CD4-positive, alpha-beta T cell treated with Interleukin-6 at 100 ng/mL for 8 hours (primary cell): ENCODE measurements at regions not wholly inside any gene's neighbourhood (a gene's known extent, or its start where the extent isn't known, plus 50 kb on each side); places are given as distances from the start of the nearest gene placed in this dataset.

Source experiments
- DNase-seq: peaks from one replicate; pipeline ENCODE4 v3.0.0-alpha.2; 2020; ENCODE audit warnings: mixed read lengths, low spot score

DNA sequence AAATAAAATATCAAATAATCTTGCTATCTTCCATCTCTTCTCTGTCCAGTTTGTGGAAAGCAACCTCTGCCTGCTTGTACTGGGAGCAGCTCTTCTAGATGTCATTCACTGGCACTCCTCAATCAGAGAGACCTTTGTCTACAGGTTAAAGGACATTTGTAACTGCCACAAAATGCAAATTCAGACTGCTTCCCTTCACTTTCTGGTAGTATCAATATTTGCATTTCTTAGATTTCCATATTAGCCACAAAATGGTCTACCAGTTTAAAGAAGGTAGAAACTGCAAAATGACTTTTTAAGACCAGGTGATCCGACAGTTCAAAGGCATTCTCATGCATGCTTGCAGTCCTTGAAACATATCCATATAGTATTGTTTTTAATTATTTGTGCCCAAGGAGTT, 51.7 kb upstream of the RCN1 start:
- no peak for DNase-seq

DNA sequence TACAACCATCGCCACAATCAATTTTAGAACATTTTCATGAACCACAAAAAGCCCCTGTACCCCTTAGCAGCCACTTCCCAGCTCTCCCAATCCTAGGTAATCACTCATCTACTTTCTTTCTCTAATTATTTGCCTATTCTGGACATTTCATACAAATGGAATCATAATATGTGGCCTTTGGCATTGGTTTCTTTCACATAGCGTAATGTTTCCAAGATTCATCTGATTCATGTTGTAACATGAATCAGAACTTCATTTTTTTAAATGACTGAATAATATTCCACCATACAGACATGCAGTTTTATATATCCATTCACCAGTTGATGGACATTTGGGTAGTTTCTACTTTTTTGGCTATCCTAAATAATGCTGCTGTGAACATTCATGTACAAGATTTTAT, 56.2 kb upstream of the RCN1 start:
- no peak for DNase-seq

DNA sequence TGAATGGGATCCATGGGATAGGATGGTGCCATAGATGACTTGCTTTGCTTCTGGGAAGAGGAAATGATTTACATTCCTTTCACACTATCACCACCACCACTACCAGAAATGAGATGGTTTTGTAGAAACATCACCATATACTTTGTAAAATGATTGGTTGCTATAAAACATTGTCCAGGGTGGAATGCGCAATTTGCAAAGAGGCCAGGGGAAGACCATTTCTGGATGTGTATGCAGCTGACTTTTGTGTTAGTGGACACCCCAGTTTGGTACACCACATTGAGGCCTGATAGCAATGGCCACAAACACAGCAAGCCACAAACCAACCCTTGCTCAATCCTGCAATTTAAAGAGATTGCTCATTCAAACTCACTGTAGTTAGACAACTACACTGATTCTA, 56.7 kb upstream of the RCN1 start:
- DNase-seq: no peak

DNA sequence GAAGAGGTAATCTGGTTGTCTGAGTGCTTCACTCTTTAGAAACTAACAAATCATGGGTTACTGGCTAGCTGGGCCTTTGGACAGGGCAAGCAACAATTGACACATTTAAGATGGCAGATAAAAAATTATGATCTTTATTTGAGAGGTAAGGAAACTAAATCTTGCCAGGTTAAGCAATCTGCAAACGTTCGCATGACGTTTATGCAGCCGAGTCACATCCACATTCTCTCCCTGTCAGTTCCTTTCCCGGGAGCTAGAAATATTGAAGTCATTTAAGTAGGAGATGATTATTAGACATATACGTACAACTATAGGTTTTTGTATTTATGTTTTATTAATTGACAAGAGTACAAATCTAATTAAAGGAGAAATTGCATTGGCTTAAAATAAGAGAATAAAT, 57.4 kb upstream of the RCN1 start:
- DNase-seq: no peak

DNA sequence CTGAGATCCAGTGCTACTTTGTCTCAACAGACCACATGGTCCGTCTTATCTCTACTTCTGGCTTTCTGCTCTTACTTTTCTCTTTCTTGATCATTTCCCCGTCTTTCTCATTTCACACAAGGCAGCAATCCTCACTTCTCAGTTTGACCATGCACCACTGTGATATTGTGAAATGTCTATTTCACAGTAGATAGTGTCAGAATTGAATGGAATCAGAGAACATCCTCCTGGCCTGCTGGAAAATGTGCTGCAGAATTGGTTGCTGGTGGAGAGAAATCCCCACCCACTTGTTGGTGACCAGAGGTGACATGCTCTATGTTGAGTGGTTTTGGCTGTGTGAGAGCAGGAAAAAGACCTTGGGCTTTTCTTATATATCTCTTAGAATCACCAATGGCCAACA, 57.8 kb upstream of the RCN1 start:
- no peak for DNase-seq

DNA sequence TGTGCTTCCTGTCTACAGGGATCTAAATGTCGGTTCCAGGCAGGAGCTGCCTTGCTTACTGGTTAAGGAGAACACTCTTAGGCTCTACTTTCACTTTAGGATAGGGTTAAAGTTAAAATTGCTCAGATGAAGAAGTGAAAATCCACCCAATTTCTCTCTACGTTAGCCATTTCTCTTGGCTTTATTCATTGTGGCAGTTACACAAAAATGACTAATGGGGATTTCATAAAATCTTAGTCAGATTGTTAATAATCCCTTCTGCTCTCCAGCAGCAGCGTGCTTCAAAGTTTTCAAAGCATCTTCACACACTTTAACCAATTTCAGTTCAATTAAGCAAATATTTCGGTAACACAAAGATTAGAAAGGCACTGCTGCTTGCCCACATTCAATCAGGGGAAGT, 58.4 kb upstream of the RCN1 start:
- no peak for DNase-seq

DNA sequence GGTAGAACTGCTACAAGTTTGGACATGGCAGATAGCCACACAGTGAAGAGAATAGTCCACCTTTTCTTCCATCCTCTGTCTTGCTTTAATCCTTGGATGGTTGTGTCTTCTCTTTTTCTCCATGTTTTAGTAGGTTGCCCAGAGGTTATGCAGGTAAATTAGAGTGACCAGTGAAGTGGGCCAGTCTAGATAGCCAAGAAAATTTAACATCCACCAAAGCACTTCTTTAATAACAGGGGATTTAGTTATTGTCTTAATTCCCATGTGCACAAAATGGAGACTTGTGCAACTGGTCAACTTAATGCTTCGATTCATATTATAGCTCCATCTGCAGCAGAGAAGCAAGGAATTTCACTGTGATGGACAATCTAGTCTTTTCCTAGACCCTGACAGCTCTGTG, 58.8 kb upstream of the RCN1 start:
- DNase-seq: no peak

DNA sequence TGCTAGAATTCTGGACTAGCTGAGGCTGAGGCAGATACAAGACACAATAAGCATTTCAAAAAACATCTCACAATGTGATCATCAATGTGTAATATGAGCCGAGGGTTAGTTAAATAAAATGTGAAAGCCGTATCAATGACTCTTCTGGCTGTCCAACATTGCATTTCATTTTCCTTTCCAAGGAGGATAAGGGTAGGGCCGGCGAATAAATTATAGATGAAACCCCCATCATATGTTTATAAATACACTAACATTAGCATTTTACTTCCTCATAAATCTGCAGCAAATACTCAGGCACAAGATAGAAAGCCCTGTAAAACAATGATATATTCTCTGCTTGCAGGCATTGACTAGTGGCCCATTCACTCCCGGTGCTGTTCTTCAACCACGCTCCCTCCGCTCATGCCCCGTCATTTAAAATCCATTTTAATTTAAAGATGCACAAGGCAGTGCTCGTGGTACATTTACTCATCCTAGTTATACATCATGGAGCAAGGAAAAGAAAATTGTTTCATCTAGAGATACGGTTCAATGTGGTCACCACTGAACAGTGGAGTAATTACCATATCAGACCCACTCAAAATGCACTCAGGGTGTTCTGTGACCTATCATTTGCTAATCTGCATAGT, 59.9 kb upstream of the RCN1 start:
- no peak for DNase-seq

DNA sequence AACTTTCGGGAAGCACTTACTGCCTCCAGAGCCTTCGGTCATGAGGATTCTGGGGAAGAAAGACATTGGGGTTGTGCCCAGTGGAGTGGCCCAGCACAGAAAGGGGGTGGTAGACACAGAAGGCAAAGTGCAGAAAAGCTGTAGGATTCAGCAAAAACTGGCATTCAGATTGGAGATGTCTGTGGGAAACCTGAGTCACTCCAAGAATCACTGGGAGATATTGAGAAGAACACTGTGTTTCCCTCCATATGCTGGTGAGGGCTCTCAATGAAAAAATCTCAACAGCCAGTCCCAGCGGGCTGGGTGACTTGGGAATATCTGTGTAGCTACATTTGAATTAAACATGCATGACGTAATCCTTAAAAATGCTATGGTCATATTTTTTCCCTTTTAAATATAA, 61.2 kb upstream of the RCN1 start:
- DNase-seq: no peak

DNA sequence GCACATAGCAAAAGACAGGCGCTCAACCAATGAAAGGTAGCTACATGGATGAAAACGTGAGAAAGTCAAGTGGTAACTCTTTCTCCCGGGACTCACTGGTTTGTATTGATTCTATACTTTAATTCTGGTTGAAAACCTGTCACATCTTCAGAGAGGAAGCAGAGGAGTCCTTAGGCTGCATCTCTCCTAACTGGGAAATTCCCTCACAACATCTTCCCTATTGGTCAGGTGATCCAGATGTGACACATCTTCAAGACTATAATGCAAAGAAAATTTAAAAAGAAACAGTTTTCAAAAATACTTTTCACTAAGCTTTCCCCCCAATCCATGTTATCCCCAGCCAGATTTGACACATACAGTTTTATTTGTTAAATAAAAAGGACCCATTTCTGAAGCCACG, 62.7 kb upstream of the RCN1 start:
- no peak for DNase-seq

DNA sequence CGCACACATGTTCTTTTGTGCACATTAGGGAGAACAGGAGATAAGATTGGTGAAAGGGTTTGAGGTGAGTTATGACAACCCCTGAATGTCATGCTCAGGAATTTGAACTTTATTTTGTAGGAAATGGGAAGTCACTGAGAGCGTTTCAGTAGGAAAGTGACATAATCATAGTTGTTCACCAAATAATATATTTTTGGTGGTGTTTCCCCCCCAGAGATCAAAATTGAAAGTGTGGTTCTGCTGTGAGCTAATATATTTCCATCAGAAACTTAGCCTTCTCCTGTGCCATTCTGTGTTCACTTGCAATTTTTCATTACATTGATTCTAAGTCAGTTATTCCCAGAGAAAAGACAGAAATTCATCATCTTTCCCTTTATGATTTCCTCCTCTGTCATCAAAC, 64.1 kb upstream of the RCN1 start:
- no peak for DNase-seq

DNA sequence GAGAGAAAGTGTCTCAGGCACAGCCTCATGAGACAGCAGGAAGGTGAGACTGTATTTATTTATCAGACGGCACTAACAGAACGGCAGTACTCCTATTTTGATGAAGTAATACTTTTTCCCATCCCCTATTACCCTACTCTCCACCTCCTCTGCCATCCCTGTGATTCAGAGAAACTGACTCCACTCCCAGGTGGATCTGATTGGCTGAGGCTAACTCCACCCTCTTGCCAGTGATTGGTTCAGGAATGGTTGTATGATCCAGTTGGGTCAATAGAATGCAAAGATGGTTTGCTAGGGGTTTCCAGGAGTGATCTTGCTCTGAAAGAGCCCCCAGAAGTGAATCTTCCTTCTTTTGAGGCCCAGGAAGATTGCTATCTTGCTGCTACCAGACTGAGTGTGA, 65.9 kb upstream of the RCN1 start:
- no peak for DNase-seq

DNA sequence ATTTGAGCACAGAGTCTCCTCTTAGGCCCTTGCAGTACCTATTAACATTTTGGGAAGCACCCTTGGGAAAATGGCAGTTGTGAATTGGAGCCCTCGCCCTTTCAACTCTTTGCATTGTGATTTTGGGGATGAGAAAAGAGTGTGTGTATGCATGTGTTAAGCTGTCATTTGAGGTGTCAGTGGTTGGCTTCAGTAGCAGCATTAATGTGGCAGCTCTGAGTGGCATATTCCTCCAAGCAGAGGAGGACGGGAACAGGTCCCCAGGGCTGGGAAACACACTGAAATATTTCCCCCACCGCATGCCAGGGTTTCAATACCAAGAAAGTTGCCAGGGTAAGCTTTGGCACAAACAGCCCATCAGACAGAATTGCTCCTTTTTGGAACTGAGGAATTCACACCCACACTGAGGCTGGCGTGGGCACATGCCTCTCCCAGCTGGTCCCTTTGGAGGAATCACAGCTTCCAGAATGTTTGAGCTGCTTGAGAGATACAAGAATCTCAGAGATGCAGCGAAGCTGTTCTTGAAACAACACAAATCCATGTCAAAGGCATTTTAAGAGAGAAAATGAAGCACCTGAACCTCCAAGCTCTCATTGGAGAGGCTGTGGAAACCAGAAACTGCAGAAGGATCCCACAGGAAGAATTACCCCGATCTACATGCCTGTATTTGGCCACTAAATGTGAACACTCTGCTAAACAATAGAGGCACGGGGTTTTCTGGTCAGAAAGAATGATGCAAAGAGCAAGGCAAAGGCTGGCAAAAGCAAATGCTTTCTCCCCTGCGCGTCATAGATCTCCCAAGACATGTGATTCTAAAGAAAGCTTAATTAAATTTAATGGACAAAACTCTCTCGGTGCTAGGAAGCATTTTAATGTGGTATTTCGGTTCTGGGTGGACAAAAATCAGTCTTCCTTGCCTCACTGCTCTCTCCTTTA, 67.2 kb upstream of the RCN1 start:
- DNase-seq: no peak

DNA sequence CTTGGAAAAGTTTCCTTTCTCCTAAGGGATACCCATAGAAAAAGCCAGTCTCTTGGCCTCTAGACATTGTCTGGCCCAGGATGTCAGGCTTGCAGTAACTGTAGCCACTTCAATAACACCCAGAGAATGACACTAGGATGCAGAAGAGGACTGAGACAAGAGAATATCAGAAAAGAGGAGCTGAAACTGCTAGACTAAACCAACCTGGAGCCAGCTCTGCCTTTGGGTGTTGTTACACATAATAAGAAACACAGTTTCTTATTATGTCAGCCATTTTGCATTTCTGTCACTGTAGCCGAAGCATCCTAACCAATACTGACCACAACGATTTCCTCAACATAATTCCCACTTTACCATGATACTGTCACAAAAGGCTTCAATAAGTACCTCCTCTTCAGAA, 72.2 kb upstream of the RCN1 start:
- no peak for DNase-seq

DNA sequence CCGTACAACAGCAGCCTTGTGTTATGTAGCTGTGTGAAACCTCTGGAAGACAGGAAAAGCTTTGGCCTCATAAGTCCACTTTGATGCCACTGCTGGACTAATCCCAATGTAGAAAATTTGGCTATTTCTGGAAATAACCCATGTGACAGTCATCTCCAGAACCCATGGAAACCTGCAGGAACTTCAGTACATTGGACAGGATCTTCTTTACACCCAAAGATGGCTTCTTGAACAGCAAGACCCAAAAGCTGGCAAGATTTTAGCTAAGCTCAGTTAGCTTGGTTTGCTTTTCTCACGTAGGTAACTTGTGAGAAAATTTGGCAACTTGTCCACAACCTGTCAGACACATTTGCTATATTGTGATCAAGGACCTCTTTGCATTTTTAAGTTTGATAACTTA, 74.8 kb upstream of the RCN1 start:
- no peak for DNase-seq

DNA sequence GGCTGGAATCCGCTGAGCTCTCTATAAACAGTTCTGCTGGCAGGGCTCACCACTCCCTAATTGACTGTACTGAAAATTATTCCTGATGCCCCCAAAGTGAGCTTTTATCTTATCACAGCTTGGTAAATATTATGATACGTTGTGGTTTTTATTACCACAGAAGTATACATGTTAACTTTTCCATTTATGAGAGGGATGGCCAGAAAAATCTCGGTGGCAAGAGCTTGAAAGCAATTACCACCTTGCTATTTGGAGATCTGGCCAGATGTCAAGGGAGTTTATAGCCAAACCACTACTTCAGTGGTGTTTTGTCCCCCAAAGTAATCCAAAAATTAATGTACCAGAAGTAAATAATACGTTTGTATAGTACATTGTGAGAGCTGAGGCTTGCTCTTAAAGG, 75.4 kb upstream of the RCN1 start:
- no peak for DNase-seq

DNA sequence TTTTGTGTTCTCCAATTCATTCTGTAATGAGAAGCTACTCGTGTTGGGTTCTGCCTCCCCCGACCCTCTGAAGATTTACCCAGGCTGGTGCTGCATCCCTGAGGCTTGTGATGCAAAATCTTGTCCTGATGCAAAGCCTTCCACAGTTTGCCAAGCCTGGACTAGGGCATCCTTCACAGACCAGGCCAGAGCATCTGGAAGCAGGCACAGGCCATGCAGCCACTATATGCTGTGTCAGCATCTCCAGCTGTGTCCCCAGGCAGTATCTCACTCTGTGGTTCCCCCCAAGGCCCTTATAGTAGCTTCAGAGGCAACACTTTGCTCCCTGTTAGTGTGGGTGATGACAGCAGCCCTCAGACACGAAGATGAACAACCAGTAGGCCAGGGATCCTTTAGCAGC, 77.3 kb upstream of the RCN1 start:
- DNase-seq: no peak

DNA sequence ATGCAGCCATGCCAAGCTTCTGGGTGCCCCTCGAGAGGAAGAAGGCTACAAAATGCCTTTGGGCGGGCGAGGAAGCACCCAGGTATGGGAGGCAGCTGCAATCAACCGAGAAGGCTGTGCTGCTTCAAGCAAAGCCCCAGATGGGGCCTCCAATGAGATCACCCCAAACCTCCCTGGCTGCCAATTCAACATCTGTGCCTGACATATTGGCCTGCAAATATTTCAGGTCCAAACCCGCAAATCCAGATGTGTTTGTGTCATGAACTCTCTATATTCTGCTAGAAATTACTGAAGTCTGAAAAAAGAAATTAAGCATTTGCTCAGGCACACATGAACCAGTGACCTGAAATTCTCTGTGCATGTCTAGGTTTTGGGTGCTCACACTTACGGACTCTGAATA, 78.8 kb upstream of the RCN1 start:
- no peak for DNase-seq

DNA sequence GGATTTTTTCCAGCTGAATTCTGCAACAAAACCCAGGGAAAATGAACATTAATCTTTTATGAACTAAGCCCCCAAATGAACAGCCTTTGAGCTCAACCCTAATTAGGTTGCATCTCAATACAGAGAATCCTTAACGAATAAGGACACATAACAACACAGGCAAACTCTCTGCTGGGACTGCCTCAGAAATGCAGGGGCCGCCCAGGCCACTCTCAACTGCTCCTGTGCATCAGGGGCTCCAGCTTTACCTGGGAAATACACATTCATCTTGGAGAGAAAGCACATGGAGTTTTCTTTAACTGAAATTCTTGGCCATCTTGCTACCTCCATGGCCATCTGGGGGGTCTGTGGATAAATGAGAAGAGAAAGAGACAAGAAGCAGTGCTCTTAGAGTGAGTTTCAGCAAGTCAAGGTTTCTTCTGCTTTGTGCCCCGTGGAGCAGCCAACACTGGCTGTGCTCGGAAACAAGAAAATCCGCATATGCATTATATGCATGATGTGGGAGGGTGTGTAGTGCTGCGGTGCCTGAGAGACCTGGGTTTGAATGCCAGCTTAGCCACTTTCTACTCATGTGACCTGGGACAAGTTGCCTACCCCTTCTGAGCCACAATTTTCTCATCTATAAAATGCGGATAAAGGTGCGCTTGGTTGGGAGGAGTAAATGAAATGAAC, 81.9 kb upstream of the RCN1 start:
- DNase-seq: no peak

DNA sequence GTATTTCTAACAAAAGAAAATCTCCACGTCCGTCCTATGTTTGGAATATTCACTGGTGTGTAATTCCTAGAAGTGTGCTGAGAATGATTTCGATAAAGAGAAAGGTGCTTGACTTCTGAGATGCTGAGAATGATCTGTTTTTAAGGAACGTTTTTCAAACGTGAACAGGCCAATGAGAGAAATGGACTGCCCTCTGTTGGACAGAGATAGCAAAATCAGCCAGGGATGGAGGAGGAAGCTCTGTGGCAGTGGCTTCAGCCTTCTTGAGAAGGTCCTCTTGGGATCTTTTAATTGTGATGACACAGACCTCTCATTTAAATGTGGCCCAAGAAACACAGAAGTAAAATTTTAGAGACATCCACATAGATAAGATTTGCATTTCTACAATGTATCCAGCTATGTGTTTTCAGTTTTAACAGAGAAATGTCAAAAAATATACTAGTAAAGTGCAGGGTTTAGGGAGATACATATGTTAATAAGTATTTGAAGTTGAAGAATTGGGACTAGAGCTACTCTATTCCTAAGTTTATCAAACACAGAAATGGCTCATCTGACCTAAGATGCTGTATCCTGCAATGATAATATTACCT, 84.0 kb upstream of the RCN1 start:
- no peak for DNase-seq

DNA sequence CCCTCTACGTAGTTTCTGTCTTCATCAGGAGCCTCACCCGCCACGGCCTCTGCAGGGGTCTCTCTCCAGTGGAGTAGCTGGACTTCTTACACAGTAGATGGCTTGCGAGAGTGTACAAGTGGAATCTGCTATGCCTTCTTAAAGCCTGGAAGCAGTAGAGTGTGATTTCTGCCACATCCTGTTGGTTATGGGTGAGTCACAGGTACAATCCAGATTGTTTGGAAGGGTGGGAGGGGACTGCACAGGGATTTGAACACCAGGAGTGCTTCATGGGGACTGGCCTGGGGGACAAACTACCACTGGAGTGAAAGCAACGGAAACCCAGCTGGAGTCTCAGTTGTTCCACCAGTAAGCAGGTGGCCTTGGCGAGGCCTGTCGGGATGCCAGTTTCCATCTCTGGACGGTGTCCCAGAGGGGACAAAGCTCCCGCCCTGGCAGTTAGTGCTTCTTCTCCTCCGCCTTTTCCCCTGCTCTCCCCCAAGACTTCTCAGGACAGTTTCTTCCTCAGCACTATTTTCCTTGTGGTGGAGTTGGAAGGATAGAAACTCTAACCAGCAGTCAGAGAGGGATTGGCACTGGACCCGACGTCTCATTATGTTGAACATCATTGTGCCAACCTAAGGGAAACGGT, 85.0 kb upstream of the RCN1 start:
- no peak for DNase-seq

DNA sequence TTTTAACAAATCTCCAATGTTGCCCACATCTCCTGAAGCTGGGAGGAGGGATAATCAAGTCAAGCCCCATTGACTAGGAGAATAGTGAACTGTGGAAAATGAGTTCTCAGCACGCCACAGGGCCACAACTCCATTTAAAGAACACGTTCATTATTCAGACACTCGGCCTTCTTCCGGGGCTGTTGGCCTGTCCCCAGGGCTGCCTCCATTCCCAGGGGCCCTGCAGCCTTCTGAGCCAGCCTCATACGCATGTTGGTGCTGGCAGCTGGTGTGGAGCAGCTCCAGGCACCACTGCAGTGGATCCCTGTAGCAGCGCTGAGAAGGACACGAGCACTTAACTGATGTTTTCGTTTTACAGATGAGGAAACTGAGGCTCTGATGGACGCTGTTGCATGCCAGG, 87.5 kb upstream of the RCN1 start:
- DNase-seq: no peak
